Right ventricle myocardium superior (tissue), 1 donor: ENCODE measurements at regions not wholly inside any gene's neighbourhood (a gene's known extent, or its start where the extent isn't known, plus 50 kb on each side); places are given as distances from the start of the nearest gene placed in this dataset.
"Not testable (repeated sequence)": the region's sequence is repeated elsewhere in the genome, so short reads cannot be mapped to it uniquely, and the experiment has no call there.

ENCODE experiments used
- ATAC-seq: fragments of 200-7000 bp; cut with Tn5 transposase; one replicate; pipeline ENCODE4 v1.9.1; 2020; ENCODE audit warnings: mild to moderate bottlenecking; ENCODE audit not compliant: poor library complexity
- DNase-seq: peaks from one replicate; pipeline ENCODE4 v3.0.0-alpha.2; 2020
- intact Hi-C: fragments of 100-400 bp; cut with DNase I; formaldehyde crosslinking; loops from one replicate; pipeline ENCODE4 v1.11.2; 2022
- donor health status: DM: no; HTN: yes; CAD: no; lungs with severe emphysema.

DNA sequence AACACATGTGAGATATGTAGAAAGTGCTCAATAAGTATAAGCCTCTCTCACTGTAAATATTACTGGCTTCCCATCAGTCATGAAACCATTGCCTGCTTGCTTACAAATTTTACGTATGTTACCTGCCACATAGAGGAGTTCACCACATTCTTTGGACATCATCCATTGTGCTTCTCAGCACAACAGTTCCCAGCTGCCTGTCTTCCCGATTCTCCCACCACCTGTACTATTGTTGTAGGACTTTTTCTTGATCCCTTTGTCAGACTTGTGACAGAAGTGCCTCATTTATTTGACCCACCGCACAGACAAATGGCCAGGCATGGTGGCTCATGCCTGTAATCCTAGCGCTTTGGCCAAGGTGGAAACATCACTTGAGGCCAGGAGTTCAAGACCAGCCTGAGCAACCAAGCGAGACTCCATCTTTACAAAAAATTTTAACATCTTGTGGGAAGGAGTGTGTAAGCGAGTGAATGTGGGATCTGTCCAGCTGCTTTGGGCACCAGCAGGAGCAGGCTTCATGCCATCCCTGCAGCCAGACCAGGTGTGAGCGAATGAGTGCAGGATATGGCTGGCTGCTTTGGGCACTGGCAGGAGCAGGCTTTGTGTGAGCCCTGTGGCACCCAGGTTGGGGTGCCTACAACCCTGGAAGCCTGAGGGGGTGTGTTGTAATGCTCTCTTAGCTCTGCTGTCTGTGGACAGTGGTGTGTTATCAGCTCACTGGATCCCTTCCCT lies 139.9 kb upstream of the ELL2 start:
- ATAC-seq (no peak), DNase-seq (no peak)
- intact Hi-C loops = no loop called here

DNA sequence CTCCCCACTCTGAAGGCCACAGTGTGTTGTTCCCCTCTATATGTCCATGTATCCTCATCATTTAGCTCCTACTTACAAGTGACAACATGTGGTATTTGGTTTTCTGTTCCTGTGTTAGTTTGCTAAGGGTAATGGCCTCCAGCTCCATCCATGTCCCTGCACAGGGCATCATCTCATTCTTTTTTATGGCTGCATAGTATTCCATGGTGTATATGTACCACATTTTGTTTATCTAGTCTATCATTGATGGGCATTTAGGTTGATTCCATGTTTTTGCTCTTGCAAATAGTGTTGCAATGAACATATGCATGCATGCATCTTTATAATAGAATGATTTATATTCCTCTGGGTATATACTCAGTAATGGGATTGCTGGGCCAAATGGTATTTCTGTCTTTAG lies 135.8 kb upstream of the ELL2 start:
- intact Hi-C loops, DNase-seq, ATAC-seq: not testable (repeated sequence)

DNA sequence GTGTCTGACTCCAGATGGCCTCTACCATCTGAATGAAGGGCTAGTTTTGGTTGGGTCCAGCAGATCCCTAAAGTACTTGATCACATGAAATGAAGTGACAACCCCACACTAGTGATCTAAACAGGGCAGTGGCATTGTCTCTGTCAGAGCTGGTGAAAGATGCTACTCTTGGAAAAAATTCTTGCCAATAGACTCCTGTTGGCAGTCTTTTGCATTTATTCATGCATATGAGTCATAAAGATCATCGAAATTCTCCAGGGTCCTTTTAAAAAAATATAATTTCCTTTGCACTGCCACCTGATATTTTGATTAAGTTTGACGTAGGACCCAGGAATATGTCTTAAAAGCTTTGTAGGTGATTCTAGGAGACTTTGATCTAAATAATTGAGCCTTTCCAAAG lies 135.1 kb upstream of the ELL2 start:
- DNase-seq (no peak), ATAC-seq (no peak)
- intact Hi-C loops = no loop called here

- no peak for ATAC-seq
- intact Hi-C loops = no loop called here
- no peak for DNase-seq
These were observed 133.3 kb upstream of the ELL2 start for GRCh38 chr5:96094904-96095303.

- DNase-seq = no peak
- intact Hi-C loops = no loop called here
- ATAC-seq = no peak
These were observed 132.3 kb upstream of the ELL2 start for GRCh38 chr5:96093890-96094381.

DNA sequence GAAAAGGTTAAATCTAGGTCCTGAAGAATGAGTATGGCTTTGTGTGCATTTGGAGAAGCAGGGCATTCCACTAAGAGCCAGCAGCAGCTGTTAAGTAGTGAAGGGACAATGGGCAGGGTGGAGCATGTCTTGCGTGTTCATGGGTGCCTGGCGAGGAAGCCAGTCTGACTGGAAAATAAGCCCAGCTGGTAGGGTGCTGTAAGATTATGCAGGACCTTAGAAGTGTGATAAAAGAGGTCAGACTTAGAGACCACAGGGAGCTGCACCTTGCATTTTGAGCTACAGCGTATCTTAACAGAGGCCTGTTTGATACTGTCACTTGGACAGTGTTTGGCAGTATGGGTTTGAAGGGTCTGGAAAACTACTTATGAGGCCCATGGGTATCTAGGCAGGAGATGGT lies 131.7 kb upstream of the ELL2 start:
- intact Hi-C loops = no loop called here

GRCh38 chr5:96091874-96092273 lies 130.2 kb upstream of the ELL2 start:
- DNase-seq (no peak), ATAC-seq (no peak)
- intact Hi-C loops = no loop called here

More for the DNA sequence above, 131.7 kb upstream of the ELL2 start:
- ATAC-seq = no peak
- no peak for DNase-seq

GRCh38 chr5:96090215-96090614 lies 128.6 kb upstream of the ELL2 start:
- no peak for DNase-seq
- intact Hi-C loops = no loop called here
- no peak for ATAC-seq

DNA sequence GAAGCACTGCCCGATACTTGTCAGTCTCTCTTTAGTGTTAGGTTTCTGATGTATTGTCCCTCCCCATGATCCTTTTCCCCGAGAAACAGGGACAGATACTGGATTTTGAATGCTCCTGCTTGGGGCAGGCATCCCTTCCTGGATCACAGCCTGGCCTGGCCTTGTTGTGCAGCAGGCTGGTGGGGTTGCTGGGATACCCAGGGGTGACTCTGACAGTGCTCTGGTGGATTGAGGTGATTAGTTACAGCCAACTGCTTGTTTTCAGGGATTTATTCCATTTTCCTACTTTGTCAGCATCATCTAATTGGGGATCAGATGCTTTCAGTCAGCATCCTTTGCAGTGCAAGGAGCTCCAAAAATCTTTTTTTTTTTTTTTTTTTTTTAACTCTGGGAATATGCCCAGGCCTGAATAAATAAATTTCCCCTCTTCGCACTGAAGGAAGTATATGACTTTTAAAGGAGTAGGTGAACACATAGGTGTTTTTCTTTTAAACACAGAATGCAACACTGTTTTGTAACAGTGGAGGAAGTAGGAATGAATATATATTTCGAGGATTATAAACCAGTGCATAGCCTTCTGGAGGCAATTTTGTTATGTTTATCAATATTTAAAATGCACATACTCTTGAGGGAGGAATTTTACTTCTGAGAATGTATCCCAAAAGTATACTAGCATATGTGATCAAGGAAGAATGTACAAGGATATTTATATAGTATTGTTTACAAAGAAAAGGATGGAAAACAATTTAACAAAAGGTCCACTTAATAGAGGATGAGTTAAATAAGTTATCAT lies 127.3 kb upstream of the ELL2 start:
- intact Hi-C loops = no loop called here
- DNase-seq (no peak), ATAC-seq (no peak)

DNA sequence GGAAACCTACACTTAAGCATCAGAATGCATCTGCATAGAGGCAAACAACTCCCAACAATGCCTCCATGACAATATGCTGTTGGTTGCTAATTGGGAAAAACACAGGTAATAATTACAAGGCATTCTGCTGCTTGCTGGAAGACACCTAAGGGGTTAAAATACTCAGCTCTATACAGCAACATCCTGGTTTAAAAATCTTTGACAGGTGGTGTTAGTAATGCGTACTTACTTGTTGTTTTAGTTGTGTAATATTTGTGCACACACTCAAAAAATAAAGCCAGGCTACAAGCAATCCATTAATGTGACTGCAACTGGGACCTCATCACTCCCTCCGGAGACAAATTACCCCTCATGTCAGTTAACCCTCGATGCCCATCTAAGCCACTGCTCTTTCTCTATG lies 126.3 kb upstream of the ELL2 start:
- DNase-seq = no peak
- no peak for ATAC-seq
- intact Hi-C loops = no loop called here

DNA sequence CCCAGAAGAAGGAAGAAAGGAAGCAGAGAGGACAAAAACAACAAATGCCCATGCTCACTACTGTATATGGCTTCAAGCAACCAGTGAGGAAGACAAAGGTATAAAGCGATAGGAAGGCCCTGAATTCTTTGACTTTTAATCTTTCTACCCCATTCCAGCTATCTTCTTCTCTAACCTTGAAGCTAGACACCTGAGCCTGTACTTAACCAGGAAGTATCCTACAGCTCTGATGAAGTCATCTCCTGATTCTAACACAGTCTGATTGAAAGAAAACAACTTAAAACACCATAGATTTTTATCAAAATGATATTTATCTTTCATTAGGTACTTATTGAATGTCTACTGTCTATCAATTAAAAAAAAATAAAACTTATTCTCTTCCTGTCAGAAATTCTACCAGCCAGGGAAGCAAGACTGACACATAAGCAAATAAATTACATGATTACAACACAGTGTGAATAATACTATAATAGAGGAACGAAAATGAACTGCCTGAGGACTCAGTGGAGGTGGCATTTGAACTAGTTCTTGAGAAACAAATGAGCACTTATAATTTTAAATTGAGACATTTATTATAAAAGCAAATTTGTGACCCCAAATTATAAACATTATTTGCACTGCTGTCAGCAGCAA lies 123.3 kb upstream of the ELL2 start:
- ATAC-seq (no peak), DNase-seq (no peak)
- intact Hi-C loops = no loop called here

DNA sequence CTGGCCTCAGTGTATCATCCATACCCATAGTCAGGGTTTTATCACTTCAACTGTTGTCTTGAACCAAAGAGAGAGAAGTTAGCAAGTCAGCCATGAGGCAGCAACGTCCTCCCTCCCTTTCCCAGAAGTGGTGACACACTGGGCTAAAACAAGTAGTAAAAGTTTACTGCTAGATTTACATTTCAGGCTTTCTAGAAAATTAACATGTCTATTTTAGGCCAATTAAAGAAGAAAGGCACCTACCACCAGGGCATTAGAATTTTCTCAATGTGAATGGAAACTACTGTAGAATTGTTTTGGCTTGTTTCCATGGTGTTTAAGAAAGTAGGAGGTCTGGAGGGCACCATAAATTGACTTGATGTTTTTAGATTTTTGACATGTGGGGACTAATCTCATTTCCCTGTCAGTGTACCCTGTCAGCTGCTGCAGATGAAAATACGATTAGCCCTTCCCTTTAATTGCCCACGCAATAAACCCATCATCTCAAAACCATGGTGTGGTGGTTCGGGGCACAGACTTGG lies 121.8 kb upstream of the ELL2 start:
- no peak for ATAC-seq
- intact Hi-C loops = no loop called here

DNA sequence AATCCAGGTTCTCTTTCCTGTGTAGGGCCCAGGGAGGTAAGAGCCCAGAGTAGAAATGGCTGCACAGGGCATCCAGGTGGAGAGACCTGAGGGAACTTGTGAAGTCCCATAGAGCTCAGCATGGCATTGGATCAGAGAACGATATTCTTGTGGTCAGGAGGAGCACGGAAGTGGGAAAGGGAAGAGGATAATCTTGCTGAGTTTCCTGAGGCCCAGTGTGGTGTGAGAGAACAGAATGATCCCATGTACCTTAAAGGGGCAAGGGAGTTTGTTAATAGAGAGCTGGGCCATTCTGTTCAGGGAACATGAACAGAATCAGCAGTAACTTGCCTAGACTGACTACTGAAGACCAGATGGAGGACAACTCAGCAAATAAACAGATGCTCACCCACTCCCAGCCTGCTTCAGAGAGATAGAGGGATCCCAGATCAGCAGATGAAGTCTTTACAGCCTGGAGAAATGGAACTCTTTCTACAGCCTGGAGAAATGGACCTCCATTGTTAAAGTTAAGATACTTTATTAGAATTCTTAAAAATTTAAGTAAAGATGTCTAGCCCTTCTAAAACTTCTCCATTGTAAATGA lies 119.7 kb upstream of the ELL2 start:
- no peak for ATAC-seq
- intact Hi-C loops = no loop called here
- DNase-seq = no peak

More for the DNA sequence above, 121.8 kb upstream of the ELL2 start:
- no peak for DNase-seq

DNA sequence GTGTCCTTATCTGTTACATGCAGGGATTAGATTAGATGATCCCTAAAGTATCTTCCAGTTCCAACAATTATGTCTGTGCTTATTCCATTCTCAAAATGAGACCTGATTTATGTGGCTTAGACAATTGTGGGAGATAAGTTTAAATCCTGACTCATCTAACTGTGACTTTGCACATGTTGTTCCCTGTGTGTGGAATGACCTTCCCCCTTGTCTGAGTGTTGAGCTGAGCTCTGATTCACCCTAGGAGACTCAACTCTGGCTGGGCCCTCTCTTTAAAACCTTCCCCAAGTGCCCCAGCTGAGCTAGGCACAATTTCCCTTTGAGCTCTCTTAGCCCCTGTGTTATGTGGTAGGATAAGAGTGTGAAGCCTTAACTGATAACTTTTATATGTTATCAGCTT lies 118.9 kb upstream of the ELL2 start:
- intact Hi-C loops = no loop called here
- DNase-seq (no peak), ATAC-seq (no peak)

- ATAC-seq (no peak), DNase-seq (no peak)
- intact Hi-C loops = no loop called here
These were observed 118.3 kb upstream of the ELL2 start for GRCh38 chr5:96079962-96080361.

- DNase-seq (no peak), ATAC-seq (no peak)
- intact Hi-C loops = no loop called here
These were observed 117.4 kb upstream of the ELL2 start for GRCh38 chr5:96079075-96079474.

DNA sequence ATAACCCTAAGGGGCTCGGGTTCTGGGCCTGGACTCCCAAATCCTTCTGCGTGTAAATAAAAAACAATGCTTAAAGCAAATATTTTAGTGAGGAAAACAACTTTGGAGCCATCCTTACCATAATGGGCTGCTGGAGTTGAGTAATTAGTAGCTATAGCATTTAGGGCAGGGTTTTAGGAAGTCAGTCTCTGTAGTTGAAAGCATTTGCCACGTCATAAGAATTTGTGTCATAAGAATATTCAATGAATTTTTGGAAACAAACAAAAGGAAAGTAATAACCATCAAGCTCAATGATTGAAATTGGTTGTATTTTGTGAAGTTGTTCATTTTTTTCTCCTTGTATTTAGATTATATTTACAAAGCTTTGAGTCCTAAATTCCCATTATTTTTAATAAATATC lies 114.8 kb upstream of the ELL2 start:
- no peak for ATAC-seq
- intact Hi-C loops = no loop called here

GRCh38 chr5:96075579-96076289 lies 114.1 kb upstream of the ELL2 start:
- DNase-seq = no peak
- no peak for ATAC-seq
- intact Hi-C loops = no loop called here

More for the DNA sequence above, 114.8 kb upstream of the ELL2 start:
- DNase-seq = no peak

DNA sequence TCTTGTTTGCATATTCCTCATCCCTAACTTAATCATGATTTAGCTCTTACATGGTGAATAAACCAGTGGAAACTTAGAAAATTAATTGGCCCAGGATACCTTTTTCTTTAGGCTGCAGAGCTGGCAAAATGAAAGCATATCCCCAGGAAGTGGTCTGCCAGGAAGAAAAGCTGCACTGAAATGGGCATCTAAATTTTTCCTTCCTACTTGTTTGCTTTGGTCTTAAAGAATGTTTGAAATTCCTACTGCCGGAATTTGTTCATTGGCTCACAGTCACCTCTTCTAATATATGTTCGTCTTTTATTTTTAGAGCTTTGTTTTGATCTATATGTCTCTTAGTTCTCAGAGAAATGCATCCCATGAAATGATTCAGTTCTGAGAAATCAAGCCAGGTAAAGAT lies 113.2 kb upstream of the ELL2 start:
- DNase-seq = no peak
- intact Hi-C loops = no loop called here
- no peak for ATAC-seq
